Fibroblast of skin of back (primary cell): ENCODE measurements at regions not wholly inside any gene's neighbourhood (a gene's known extent, or its start where the extent isn't known, plus 50 kb on each side); places are given as distances from the start of the nearest gene placed in this dataset.
"Not testable (repeated sequence)": the region's sequence is repeated elsewhere in the genome, so short reads cannot be mapped to it uniquely, and the experiment has no call there.

Experiments
- DNase-seq: peaks from one replicate; pipeline ENCODE4 v3.0.0-alpha.2; 2013

GRCh38 chr14:39626589-39627576 is 194.7 kb upstream of the FBXO33 start:
- DNase-seq: no peak

- no peak for DNase-seq
These were observed 189.4 kb upstream of the FBXO33 start for GRCh38 chr14:39621678-39622077.

GRCh38 chr14:39621223-39621622 is 189.0 kb upstream of the FBXO33 start:
- DNase-seq: no peak

- no peak for DNase-seq
These were observed 185.3 kb upstream of the FBXO33 start for GRCh38 chr14:39617537-39617936.

- DNase-seq: no peak
These were observed 183.1 kb upstream of the FBXO33 start for GRCh38 chr14:39615352-39615751.

GRCh38 chr14:39614297-39614923 is 182.2 kb upstream of the FBXO33 start:
- DNase-seq: no peak

- DNase-seq: no peak
These were observed 176.9 kb upstream of the FBXO33 start for GRCh38 chr14:39609119-39609518.

GRCh38 chr14:39607978-39608377 is 175.7 kb upstream of the FBXO33 start:
- no peak for DNase-seq

- no peak for DNase-seq
These were observed 171.7 kb upstream of the FBXO33 start for GRCh38 chr14:39603942-39604341.

- no peak for DNase-seq
These were observed 161.1 kb upstream of the FBXO33 start for GRCh38 chr14:39593377-39593776.

GRCh38 chr14:39592116-39592789 is 160.0 kb upstream of the FBXO33 start:
- DNase-seq: no peak

GRCh38 chr14:39589882-39590281 is 157.6 kb upstream of the FBXO33 start:
- not testable (repeated sequence) for DNase-seq

- no peak for DNase-seq
These were observed 149.9 kb upstream of the FBXO33 start for GRCh38 chr14:39582028-39582654.

GRCh38 chr14:39581474-39581873 is 149.2 kb upstream of the FBXO33 start:
- peak; percentile 9 for DNase-seq

- DNase-seq: no peak
These were observed 148.5 kb upstream of the FBXO33 start for GRCh38 chr14:39580696-39581095.

- DNase-seq: peak; percentile 35
These were observed 144.5 kb upstream of the FBXO33 start for GRCh38 chr14:39576736-39577135.

- no peak for DNase-seq
These were observed 144.0 kb upstream of the FBXO33 start for GRCh38 chr14:39576258-39576657.

GRCh38 chr14:39568809-39569538 is 136.7 kb upstream of the FBXO33 start:
- no peak for DNase-seq

- DNase-seq: no peak
These were observed 134.6 kb upstream of the FBXO33 start for GRCh38 chr14:39566795-39567194.

- DNase-seq: no peak
These were observed 131.1 kb upstream of the FBXO33 start for GRCh38 chr14:39563361-39563760.

- no peak for DNase-seq
These were observed 129.9 kb upstream of the FBXO33 start for GRCh38 chr14:39562175-39562574.

GRCh38 chr14:39558525-39558924 is 126.3 kb upstream of the FBXO33 start:
- no peak for DNase-seq
